GM12865 (cell line): ENCODE measurements at regions not wholly inside any gene's neighbourhood (a gene's known extent, or its start where the extent isn't known, plus 50 kb on each side); places are given as distances from the start of the nearest gene placed in this dataset.

Source experiments
- DNase-seq: peaks from one replicate; pipeline ENCODE4 v3.0.0; 2010; ENCODE audit warnings: low read depth
- H3K4me3 ChIP-seq: 2 replicates; pipeline ENCODE4 v1.5.1; 2011; ENCODE audit warnings: mild to moderate bottlenecking, low read depth, low read length, control low read depth
- TF ChIP-seq, protein P1 (sequence below): IDR thresholded peaks from 2 replicates; pipeline ENCODE4 v1.5.1; 2011; ENCODE audit warnings: low read length, control low read depth, low read depth, inconsistent platforms; ENCODE audit not compliant: insufficient read depth; ENCODE audit errors: missing control alignments

DNA sequence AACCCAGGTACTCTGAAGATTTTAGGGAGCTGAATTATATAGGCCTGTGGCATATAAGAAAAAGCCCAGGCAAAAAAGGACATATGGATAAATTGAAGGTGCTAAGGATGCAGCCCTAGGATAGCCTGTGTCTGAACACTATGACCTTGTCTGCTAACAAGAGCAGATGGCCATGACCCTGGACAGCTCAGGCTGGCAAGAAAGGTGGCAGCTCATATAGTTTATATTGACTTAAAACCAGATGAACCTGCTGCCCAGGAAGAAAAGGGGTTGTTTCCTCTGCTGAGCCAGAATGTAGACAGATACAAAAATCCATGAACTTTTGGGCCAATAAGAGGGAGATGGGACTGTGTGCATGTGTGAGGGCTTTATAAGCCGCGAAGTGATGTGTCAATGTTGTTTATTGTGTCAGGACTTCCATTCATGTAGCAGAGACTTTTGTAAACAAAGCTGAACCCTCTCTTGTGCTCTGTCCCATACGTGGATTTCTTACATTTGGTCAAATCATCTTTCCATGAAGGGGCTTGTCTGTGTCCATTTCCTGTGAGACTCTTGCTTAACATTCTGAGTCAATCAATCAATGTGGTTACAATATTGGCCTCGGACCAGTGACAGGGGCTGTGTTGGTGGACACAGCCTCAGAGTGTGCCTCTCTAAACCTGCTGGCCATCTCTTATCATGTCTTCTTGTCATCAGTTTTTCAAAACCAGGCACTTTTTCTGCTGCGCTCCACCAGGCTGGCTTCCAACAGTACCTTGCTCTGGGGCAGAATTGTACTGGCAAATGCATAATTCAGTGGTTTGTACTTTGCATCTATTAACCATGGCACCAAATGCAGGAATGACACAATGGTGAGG is 321.2 kb downstream of the WDR72 start:
- no peak for DNase-seq
- no peak overlapping the region for H3K4me3 ChIP-seq
- TF ChIP-seq, protein P1, sequence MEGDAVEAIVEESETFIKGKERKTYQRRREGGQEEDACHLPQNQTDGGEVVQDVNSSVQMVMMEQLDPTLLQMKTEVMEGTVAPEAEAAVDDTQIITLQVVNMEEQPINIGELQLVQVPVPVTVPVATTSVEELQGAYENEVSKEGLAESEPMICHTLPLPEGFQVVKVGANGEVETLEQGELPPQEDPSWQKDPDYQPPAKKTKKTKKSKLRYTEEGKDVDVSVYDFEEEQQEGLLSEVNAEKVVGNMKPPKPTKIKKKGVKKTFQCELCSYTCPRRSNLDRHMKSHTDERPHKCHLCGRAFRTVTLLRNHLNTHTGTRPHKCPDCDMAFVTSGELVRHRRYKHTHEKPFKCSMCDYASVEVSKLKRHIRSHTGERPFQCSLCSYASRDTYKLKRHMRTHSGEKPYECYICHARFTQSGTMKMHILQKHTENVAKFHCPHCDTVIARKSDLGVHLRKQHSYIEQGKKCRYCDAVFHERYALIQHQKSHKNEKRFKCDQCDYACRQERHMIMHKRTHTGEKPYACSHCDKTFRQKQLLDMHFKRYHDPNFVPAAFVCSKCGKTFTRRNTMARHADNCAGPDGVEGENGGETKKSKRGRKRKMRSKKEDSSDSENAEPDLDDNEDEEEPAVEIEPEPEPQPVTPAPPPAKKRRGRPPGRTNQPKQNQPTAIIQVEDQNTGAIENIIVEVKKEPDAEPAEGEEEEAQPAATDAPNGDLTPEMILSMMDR = no peak

DNA sequence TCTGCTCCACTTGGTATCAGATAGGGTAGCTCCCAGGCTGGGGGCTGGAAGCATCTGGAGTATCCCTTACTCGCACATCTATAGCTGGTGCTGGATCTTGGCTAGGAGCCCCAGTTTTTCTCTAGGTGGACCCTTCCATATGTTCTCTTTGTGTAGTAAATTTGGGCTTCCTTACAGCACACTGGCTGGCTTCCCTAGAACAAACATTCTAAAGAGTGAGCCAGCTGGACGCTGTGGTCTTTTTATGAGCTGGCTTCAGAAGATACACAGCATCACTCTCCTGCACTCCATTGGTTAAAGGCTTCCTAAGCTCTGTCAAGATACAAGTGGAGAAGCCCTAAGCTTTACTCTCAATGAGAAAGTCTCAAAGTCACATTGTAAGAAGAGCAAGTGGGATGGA is 322.1 kb downstream of the WDR72 start:
- DNase-seq = no peak
- TF ChIP-seq, protein P1 = no peak
- H3K4me3 ChIP-seq = no peak overlapping the region

DNA sequence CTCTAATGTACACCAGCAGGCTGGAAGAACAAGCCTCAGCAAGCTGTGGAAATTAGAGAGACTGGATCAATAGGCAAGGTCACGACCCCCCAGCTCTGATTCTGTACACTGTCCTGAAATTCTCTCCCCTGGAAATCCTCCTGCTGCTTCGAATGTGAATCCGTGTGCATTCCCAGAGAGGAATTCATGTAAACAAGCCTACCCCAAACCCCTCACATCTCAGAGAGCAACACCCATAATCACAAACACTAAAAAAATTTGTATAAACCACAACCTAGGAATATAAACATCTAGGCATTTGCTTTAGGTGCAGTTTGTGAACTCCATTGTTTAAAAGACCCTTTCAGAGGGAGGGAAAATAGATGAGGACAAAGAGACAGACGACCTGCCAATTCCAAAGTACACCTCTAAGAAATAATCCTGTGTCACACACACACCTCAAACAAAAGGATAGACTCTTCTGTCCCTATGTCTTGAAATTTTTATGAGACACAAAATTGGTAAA is 325.2 kb downstream of the WDR72 start:
- no peak overlapping the region for H3K4me3 ChIP-seq
- no peak for DNase-seq
- TF ChIP-seq, protein P1 = no peak

DNA sequence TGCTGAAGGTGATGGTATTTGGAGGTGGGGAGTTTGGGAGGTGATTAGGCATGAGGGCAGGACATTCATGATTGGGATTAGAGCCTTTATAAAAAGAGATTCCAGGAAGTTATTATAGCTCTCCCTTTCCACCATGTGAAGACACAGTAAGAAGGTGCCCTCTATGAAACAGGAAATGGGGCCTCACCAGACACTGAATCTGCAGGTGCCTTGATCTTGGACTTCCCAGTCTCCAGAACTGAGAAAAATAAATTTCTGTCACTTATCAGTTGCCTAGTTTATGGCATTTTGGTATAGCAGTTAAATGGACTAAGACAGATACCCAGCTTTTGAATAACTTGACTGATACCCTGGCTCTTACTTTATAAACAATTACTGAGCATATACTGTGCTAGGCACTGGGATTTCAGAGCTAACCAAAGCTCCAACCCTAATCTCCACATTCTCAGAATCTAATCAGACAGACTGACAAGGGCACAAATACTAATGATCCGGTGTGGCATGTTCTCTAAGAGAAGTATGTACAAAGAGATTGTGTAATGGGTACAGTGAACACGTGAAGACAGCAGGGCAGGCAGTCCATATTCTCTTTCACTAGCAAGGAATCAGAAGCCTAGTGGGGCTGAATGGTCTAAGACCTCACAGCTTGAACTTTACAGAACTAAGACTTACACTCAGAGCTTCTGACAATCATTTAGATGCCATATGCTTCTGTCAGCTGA is 343.1 kb downstream of the WDR72 start:
- no peak for DNase-seq
- TF ChIP-seq, protein P1 = no peak
- no peak overlapping the region for H3K4me3 ChIP-seq

DNA sequence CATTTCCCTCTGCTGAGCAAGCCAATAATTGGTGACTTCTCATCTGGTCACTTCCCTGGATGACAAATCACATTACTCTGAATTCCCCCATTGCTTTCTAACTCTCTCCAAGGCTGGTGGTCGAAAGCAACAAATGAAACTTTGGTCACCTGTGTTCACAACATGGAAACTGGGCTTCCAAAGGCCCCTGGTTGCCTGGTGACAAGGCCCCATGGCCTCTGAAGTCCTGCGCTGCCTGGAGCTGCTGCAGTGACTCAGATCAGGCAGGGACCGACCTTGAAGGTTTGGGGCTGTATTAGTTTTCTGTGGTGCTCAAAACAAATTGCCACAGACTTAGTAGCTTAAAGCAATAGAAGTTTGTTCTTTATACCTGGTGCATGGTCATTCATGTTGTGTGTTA is 345.3 kb downstream of the WDR72 start:
- no peak overlapping the region for H3K4me3 ChIP-seq
- DNase-seq = peak; percentile 6
- TF ChIP-seq, protein P1 = no peak

DNA sequence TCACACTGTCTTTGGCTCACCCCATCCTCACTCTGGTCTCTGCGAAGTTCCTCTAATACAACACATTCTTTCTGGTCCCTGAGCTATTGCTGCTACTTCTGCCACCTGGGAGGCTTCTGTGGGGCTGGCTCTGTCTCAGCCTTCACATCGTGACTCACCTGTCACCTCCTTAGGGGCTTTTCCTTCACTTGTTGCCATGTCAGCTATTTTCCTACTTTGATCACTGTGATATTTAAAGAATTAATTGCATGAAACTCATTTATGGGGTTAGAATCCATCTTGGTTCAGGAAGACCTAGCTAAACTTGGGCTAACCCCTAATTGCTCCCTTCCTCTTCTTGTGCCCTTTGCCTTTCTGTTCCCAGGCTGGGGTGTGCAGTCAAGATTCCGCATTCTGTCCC is 346.9 kb downstream of the WDR72 start:
- TF ChIP-seq, protein P1 = no peak
- H3K4me3 ChIP-seq = no peak overlapping the region
- DNase-seq = no peak
